ENCODE measurements at regions not wholly inside any gene's neighbourhood (a gene's known extent, or its start where the extent isn't known, plus 50 kb on each side); places are given as distances from the start of the nearest gene placed in this dataset.

DNA sequence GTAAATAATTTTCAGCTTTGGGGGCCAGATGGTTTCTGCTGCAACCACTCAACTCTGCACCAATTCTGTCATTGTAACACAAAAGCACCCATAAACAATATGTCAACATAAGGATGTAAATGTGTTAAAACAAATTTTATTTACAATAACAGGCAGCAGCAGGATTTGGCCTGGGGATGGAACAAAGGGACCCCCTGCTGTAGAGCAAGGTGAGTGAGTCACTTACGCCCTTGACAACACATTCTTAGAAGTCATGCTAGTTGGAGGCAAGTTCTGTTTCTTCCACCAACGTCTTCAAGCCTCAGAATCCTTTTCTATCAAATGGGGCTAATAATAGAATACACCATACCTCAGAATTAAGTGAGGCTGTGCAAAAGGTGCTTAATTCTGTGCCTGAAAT, 610.2 kb upstream of the SYT4 start:
- TF ChIP-seq, protein P1, sequence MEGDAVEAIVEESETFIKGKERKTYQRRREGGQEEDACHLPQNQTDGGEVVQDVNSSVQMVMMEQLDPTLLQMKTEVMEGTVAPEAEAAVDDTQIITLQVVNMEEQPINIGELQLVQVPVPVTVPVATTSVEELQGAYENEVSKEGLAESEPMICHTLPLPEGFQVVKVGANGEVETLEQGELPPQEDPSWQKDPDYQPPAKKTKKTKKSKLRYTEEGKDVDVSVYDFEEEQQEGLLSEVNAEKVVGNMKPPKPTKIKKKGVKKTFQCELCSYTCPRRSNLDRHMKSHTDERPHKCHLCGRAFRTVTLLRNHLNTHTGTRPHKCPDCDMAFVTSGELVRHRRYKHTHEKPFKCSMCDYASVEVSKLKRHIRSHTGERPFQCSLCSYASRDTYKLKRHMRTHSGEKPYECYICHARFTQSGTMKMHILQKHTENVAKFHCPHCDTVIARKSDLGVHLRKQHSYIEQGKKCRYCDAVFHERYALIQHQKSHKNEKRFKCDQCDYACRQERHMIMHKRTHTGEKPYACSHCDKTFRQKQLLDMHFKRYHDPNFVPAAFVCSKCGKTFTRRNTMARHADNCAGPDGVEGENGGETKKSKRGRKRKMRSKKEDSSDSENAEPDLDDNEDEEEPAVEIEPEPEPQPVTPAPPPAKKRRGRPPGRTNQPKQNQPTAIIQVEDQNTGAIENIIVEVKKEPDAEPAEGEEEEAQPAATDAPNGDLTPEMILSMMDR (IDR thresholded peaks at IDR 0.05): no peak
- no peak for DNase-seq (ENCODE audit: low spot score)
- no peak for ATAC-seq (ENCODE audit: low FRiP score)

DNA sequence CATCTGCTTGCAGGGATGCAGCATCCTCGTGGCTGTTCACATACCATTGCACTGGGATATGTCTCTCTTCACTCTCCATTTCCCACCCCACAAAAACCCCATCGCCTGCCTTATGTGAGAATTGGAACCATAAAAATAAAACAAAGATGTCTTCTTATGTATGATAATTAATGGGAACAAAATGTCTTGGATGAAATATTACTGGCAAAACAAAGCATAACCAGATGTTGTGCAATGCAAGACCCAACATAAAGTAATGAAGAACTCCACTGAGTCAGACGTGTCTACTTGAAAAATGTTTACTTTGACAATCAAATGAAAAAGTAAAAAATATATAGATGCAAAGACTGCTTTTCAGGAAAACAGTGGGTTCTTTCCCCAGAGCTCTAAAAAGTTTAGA, 611.3 kb upstream of the SYT4 start:
- no peak for ATAC-seq (ENCODE audit: low FRiP score)
- DNase-seq (ENCODE audit: low spot score): no peak
- TF ChIP-seq, protein P1 (IDR thresholded peaks at IDR 0.05): no peak

DNA sequence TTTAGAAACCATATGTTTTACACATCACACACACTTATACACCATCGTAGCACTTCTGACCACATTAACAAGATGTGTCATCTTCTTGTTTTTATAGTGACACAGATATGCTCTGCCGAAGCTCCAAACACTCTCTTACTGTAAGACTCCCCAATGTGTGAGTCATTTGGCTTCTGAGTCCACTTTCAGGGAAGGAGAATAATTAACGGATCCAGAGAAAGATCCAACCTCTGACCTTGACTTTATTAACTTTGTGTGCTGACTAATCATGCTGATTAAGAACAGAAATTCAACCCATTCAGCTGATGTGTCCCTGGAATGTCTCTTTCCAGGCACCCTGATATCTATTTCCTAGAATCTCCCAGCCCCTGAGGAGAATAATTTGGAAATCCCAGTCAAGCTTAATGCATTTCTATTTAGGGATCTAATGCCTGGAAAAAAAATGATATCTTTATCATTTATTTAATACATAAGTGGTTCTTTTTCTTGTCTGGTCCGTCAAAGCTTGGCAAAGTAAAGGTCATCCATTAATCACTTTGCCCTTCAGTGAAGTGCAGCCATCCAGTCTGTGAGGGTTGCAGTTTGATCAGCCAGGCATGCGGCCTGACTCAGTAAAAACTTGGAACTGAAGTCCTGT, 615.8 kb upstream of the SYT4 start:
- TF ChIP-seq, protein P1 (IDR thresholded peaks at IDR 0.05): no peak
- ATAC-seq (ENCODE audit: low FRiP score) (peak; percentile 94), DNase-seq (ENCODE audit: low spot score) (no peak)

DNA sequence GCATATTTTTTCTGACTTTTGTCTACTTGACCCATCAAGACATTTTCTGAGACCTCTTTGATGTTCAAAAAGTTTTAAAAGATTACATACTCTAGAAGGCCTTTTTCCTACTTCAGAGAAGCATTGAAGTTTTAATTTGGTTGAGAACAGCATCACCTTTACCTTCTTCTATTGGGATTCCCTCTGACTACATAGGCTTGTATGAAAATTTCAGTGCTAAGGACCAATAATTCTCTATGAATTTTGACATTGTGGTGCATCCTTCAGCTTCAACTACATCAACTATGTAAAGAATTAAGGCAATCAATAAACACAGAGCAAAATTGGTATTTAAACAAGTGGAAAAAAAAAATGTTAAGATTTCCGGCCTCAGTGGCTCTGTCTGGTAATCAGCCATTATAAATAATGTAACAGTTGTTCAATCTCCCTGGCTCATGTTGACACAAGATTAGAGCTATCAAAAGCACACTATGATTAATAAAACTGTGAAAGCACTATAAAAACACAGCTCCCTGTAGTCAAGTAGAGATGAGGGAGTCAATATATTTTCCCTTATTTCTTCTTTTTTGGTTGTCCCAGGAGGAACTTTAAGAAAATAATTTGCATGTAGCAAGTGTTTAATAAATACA, 627.0 kb upstream of the SYT4 start:
- DNase-seq (ENCODE audit: low spot score) (no peak), ATAC-seq (ENCODE audit: low FRiP score) (no peak)
- TF ChIP-seq, protein P1 (IDR thresholded peaks at IDR 0.05): no peak

DNA sequence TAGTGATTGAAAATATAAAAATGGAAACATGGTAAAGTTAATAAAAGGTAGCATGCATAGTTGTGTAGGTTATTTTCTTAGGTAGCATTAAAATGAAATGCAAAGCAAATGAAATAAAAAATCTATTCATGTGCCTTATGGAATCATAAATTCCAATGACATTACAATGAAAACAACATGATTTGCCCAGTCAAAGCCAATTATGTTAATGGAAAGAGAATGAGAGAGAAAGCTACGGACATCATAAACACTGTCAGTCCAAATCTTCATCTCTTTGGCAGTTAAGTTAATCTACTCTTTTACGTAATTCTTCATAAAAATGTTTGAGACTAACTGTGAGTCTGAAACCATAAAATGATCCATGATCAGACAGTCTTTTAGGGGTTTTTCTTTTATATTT, 636.7 kb upstream of the SYT4 start:
- DNase-seq (ENCODE audit: low spot score): no peak
- TF ChIP-seq, protein P1 (IDR thresholded peaks at IDR 0.05): no peak
- ATAC-seq (ENCODE audit: low FRiP score): no peak

DNA sequence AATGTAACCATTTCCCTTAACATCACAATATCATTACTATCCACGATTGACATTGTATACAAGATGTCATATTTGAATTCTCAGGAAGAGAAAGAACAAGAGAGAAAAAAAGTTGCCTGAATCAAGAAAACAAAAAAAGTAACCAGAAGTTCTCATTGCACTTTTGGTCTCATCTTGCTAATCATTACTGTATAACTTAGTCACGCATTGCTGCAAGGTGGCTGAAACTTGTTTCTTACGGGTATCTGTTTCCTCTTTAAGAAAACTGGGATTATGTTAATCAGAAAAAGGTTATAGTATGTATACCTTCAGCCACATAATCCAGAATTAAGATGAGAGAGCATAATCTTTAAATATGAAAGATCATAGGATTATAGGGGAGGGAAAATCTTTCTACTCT, 639.7 kb upstream of the SYT4 start:
- TF ChIP-seq, protein P1 (IDR thresholded peaks at IDR 0.05): no peak
- no peak for DNase-seq (ENCODE audit: low spot score)
- no peak for ATAC-seq (ENCODE audit: low FRiP score)

DNA sequence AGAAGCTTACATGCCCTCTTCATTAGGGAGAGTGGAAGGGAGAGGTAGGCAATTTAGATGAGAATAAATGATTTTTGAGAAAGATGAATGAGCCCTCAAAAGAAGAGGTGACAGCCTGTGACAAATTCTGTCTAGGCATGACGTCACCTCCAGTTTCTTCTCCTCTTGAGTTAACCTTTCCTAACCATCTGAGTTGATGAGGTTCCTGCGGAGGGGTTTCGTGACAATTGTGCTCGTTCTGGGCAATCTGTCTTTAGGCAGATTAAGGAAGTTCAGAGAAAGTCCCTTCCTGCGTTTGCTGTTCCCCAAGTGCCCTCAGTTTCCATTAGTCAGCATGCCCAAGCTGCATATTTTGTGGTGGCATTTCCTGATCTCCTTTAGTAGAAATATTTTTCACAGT, 640.2 kb upstream of the SYT4 start:
- ATAC-seq (ENCODE audit: low FRiP score) (no peak), DNase-seq (ENCODE audit: low spot score) (no peak)
- TF ChIP-seq, protein P1 (IDR thresholded peaks at IDR 0.05): no peak

Measured in omental fat pad (tissue), 3 donors.